Fibroblast of skin of right biceps (primary cell): ENCODE measurements at regions not wholly inside any gene's neighbourhood (a gene's known extent, or its start where the extent isn't known, plus 50 kb on each side); places are given as distances from the start of the nearest gene placed in this dataset.

Experiments used
- DNase-seq: peaks from one replicate; pipeline ENCODE4 v3.0.0-alpha.2; 2013

DNA sequence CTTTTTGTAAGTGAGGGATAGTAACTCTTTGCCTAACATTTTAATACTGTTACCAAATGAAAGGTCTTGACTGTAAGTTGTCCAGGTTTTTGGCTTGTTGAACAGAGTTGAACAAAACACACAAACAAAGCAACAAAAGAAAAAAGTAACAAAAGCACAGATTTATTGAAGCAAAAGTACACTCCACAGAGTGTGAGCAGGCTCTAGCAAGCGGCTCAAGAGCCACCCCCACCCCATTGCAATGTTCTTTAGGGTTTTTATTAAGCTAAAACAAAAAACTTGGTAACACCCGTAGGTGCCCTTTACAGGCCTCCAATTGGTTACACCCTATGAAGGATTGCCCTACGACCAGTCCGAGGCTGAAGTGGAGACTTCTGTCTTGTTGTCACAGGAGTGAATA is 197.4 kb upstream of the MAP3K1 start:
- DNase-seq: no peak

DNA sequence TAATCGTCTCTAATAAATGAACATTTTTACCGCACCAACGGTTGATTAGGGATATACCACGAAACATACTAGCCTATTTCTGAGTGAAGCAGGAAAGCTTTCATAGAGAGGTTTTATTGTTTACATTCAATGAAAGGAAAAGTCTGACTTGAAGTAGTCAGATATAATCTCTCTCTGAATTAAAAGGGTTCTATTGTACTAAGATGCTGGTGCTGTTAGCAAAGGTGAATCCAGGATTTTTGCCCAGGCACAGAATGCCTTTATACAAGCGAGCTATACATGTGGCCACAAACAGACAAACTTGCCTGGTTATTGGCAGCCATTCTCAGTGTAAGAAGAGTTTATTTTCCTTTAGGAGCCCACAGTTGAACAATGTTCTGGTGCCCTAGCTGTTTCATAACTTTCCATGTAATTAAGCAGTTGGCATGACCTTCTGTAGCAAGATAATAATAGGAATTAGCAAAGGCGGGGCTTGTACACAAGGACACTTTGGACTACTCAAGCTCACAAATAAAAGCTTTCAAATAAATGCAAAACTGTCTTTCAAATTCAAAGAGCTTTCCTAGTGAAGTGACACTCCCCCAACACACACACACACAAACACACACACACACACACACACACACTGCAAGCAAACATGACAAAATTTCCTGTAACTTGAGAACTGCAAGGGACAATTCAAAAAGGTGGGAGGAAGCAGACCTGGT is 198.7 kb upstream of the MAP3K1 start:
- no peak for DNase-seq

DNA sequence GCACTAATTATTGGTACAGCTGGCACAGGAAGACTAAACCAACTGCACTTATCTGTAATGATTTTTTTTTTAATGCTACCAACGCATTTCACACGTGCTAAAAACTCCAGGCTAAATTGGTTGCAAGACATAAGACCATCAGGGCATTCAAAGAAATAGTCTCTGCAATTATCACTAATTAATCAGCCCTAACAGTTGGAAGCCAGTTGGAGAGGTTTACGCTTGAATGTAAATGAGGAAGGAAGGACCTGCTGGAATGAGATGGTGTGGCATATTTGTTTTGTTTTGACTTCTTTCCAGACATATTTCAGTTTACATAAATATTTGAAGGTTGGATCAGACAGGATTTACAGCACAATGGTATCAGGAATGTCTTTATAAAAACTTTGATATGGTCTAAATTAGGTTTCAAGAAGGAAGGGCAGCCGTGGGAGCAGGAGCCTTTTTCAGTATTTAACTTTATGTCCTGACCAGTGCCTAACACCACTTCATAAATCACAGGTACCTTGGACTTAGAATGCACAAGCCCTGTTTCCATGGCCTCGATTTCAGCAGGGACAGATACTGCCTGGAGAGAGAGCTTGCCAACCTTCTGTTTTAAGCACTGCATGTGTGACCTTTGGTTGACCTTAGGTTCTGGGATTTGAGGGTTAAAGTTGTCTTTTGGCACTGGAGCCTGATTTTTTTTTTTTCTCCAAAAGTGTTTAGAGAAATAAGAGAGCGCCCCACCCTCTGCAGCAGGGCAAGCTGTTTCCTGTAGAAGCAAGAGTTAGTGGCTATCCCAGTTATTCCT is 199.8 kb upstream of the MAP3K1 start:
- DNase-seq: no peak

- no peak for DNase-seq
These were observed 202.6 kb upstream of the MAP3K1 start for GRCh38 chr5:56612759-56613158.

DNA sequence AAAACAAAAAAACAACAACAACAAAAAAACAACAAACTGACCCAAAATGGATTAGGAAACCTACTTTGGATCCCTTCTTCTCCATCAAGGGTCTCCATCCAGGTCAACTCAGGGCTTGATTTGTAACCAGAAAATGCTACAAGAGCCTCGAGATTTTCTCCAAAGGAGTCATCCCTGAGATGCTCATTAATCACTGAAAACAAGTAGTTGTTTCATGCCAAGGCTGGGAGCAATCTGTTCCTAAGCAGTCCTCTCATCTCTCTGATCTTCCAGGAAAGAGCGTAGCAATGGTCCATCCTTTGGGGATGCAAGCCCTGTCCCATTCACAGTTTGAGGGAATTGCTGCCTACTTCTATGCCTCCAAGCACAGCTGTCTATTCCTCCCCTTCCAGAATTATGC is 203.0 kb upstream of the MAP3K1 start:
- DNase-seq: no peak

DNA sequence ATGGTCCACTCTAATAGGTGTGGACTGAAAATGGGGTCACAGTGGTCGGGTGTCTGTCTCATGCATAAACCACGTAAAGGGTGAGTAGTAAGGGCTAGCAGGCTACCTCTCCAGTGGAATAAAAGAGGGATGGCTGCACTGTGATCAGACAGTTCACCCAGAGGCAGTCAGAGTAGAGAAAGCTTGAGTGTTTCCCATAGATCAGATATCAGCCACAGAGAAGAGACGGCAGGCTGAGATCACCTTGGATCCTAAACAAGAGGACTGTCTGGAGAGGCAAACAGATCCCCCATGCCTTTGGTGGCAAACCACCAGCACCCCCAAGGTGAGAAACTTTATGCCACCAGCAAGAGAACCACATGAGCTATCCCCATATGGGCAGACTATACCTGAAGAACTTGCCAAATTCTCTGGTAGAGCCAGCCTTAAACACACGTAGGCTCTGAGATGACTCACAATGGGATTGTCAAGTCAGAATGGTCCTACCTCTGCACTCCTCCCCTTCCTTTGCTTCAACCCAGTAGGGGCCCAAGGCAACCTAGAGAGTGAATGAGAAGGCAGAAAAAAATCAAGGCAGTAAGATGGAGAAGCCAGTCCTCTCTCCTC is 205.2 kb upstream of the MAP3K1 start:
- DNase-seq: no peak

- DNase-seq: peak; percentile 33
These were observed 207.0 kb upstream of the MAP3K1 start for GRCh38 chr5:56608217-56608925.

GRCh38 chr5:56607551-56607950 is 207.8 kb upstream of the MAP3K1 start:
- DNase-seq: peak; percentile 79

- peak; percentile 83 for DNase-seq
These were observed 208.3 kb upstream of the MAP3K1 start for GRCh38 chr5:56607074-56607473.

DNA sequence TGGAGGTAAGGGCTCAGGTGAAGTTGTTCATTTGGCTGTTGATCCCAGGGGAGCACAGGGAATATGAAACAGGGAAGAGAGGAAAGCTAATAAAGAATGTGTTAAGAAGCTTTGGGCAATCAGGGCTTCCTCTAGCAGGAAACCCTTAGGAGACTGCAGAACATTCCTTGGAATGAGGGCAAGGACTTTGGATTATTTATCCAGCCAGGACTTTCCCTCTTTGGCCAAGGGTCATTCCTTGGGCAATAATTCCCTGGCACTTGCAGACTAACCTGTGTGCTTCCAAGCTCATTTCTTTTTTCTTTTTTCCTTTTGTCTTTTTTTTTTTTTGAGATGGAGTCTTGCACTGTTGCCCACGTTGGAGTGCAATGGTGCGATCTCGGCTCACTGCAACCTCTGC is 209.2 kb upstream of the MAP3K1 start:
- no peak for DNase-seq

DNA sequence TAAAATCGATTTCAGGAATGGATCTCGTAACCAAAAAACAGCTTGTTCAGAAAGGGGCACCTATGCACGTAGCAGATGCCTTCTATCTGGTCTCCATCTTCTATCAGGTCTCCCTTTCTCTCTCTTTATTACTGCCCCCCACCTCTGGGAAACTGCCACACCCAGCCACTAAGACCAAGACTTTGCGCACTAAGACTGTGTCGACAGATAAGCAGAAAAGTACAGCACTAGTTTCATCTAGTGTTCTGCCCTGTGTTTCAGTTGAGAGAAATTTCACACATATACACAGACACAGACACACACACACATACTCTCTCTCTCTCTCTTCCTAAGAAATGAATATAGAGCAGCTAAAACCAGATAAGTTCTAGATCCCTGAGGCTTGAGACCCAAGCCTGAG is 210.1 kb upstream of the MAP3K1 start:
- no peak for DNase-seq

DNA sequence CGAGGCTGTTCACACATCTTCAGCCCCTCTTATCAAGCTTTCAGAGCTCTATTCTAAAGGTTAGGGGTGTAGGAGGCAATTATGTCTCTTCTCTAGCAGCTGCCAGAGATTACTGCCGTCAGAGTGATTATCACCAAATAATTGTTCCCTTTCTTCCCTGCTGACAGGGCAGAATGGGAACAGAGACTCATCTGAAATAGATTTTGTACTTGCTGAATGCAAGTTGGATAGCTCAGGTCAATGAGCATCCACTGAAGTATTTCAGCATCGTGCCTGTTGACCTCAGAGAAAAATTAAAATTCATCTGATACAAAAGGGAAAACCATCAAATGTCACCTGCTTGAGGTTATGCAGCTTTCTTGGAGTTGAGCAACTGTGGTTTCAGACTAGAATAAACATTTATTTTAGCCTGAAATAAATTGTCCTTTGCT is 213.7 kb upstream of the MAP3K1 start:
- DNase-seq: peak; percentile 48

DNA sequence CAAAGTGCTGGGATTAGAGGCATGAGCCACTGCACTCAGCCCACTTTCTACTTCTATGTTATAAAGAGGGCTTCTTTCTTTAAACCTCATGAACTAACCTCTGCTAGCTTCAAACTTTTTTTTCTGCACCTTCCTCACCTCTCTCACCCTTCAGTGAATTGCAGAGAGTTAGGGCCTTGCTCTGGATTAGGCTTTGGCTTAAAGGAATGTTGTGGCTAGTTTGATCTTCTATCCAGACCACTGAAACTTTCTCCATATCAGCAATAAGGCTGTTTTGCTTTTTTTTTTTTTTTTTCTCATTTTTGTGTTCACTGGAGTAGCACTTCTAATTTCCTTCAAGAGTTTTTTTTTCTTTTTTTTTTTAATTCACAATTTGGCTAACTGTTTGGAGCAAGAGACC is 216.4 kb upstream of the MAP3K1 start:
- no peak for DNase-seq

- DNase-seq: no peak
These were observed 219.2 kb upstream of the MAP3K1 start for GRCh38 chr5:56596155-56596554.

DNA sequence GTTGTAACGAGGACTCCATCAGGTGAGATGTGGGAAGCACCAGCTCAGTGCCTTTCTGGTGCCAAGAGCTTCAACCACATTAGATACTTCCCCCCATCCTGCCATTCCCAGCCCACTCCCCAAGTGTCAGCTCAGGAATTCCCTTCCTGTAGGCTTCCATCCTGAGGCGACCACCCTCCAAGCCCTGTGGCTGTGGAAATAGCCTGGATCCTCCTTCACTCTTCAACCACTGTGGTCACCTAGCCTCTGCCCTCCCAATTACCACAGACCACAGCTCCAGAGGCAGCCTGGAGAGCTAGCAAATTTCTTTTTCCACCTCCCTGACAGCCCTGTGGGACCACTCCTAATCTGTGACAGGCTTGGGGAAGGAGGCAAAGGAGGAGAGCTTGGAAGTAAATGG is 219.8 kb upstream of the MAP3K1 start:
- no peak for DNase-seq

GRCh38 chr5:56594792-56595191 is 220.6 kb upstream of the MAP3K1 start:
- DNase-seq: peak; percentile 33

GRCh38 chr5:56591081-56591480 is 224.3 kb upstream of the MAP3K1 start:
- DNase-seq: no peak

DNA sequence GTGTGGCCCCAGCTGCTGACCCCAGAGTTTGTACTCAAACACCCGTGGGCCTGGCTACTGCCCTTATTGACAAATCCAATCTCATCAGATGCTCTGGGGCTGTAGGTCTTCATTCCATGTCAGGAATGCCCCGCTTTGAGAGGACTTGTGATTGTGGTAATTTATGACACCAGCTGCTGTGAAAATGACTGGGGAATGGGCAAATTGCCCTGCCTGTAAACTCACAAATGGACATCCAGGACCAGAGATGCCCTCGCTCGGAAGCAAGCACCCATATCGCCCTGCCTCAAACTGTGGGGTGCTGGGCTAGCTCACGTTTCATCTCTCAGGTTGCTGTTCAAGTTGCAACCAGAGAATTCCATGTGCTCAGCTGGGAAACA is 225.9 kb upstream of the MAP3K1 start:
- no peak for DNase-seq

DNA sequence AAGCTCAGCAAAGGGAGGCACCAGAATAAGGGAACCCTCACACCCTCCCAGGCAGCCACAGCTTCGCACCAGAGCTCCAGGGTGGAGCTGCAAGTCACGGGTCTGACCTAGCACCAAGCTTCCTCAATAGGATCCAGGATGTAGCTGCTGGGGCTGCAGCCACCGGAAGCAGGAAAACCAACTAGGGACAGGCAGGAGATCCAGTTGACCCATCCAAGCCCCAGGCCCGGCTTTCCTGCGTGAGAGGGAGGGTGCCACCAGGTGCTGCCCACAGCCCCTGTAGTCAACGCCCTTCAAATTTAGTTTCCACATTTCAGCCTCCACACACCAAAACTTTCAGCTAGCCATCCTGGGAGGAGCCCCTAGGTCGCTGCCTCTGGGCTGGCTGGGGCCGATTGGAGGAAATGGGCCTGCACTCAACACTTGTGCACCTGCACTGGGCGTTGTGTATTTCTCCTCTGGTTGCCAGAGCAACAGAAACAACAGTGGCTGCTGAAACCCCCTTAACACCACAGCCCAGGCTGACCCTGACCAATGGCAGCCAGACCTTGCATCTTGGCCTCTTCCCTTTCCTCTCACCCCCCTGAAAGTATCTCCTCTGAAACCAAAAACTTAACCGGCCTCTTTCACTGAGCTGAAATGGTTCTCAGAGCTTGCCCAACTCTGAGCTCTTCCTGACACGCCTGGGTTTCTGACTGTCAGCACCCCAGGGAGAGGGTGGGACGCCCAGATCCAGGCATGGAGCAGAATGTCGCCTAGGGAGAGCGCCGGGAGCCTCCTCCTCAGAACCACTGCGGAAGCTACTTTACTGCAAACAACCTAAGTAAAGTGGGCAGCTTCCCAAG is 226.5 kb upstream of the MAP3K1 start:
- no peak for DNase-seq

GRCh38 chr5:56588131-56588487 is 227.2 kb upstream of the MAP3K1 start:
- DNase-seq: no peak

GRCh38 chr5:56587381-56588130 is 227.8 kb upstream of the MAP3K1 start:
- DNase-seq: no peak
